Upper lobe of right lung (tissue), 1 donor: ENCODE measurements at regions not wholly inside any gene's neighbourhood (a gene's known extent, or its start where the extent isn't known, plus 50 kb on each side); places are given as distances from the start of the nearest gene placed in this dataset.

Source experiments
- ATAC-seq: fragments of 200-7000 bp; cut with Tn5 transposase; one replicate; pipeline ENCODE4 v1.9.1; 2020; ENCODE audit warnings: mild to moderate bottlenecking, moderate library complexity
- DNase-seq: peaks from one replicate; pipeline ENCODE4 v3.0.0-alpha.2; 2020
- H3K27ac ChIP-seq: fragments of 200-600 bp; one replicate; pipeline ENCODE4 v1.8.0; 2022
- H3K27me3 ChIP-seq: fragments of 200-600 bp; one replicate; pipeline ENCODE4 v1.8.0; 2022; ENCODE audit warnings: mild to moderate bottlenecking
- H3K36me3 ChIP-seq: fragments of 200-600 bp; one replicate; pipeline ENCODE4 v1.8.0; 2022
- H3K4me1 ChIP-seq: fragments of 200-600 bp; one replicate; pipeline ENCODE4 v1.8.0; 2022
- H3K4me3 ChIP-seq: fragments of 200-600 bp; one replicate; pipeline ENCODE4 v1.8.0; 2022; ENCODE audit warnings: mild to moderate bottlenecking
- H3K9me3 ChIP-seq: fragments of 200-600 bp; one replicate; pipeline ENCODE4 v1.8.0; 2022
- CTCF ChIP-seq: fragments of 200-600 bp; IDR thresholded peaks from one replicate; pipeline ENCODE4 v1.8.0; 2022; ENCODE audit warnings: antibody characterized with exemption
- intact Hi-C: fragments of 100-400 bp; cut with DNase I; formaldehyde crosslinking; loops from one replicate; pipeline ENCODE4 v1.11.0; 2022
- donor health status: DM: no; HTN: yes; CAD: no; lungs with severe emphysema.

GRCh38 chr6:114398481-114398880 is 55.7 kb upstream of the HS3ST5 start:
- no peak for DNase-seq
- Histone ChIP-seq H3K36me3 (no peaks in the 10 kb centered on the region), H3K4me3 (no peak overlapping the region), H3K4me1 (no peaks in the 10 kb centered on the region), H3K27me3 (no peaks in the 10 kb centered on the region), H3K9me3 (no peaks in the 10 kb centered on the region), H3K27ac (no peak overlapping the region)
- intact Hi-C loops = no loop called here
- TF ChIP-seq CTCF = no peak
- ATAC-seq = no peak
